ENCODE measurements at regions not wholly inside any gene's neighbourhood (a gene's known extent, or its start where the extent isn't known, plus 50 kb on each side); places are given as distances from the start of the nearest gene placed in this dataset.

DNA sequence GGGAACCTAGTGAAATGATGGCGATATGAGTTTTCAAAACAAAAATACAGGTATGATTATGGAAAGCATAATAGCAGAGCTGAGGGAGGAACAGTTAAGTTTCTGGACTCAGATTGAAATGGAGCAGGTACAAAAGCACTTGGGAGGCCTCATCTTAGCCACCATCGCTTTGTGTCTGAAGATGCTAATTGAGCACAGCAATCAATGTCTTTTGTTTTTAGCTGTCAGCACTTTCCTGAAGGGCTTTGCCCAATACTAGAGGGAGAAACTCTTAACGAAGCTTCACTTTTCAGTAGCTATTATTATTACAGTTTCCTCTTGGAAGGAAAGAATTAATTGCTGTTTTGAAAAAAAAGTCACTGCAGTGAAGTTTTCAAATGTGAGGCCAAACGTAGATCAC, 348.7 kb downstream of the RWDD3 start:
- TF ChIP-seq, protein P1, sequence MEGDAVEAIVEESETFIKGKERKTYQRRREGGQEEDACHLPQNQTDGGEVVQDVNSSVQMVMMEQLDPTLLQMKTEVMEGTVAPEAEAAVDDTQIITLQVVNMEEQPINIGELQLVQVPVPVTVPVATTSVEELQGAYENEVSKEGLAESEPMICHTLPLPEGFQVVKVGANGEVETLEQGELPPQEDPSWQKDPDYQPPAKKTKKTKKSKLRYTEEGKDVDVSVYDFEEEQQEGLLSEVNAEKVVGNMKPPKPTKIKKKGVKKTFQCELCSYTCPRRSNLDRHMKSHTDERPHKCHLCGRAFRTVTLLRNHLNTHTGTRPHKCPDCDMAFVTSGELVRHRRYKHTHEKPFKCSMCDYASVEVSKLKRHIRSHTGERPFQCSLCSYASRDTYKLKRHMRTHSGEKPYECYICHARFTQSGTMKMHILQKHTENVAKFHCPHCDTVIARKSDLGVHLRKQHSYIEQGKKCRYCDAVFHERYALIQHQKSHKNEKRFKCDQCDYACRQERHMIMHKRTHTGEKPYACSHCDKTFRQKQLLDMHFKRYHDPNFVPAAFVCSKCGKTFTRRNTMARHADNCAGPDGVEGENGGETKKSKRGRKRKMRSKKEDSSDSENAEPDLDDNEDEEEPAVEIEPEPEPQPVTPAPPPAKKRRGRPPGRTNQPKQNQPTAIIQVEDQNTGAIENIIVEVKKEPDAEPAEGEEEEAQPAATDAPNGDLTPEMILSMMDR (conservative IDR thresholded peaks at IDR 0.05; ENCODE audit: low read depth, low read length) = no peak
- no peak for TF ChIP-seq EZH2 (IDR thresholded peaks at IDR 0.05; ENCODE audit: low read length, unreplicated experiment)
